H1 (cell line): ENCODE measurements at regions not wholly inside any gene's neighbourhood (a gene's known extent, or its start where the extent isn't known, plus 50 kb on each side); places are given as distances from the start of the nearest gene placed in this dataset.

Experiments
- CTCF ChIA-PET: fragments of 300-600 bp; sonication (Branson Sonifier 250); formaldehyde crosslinking; loops from one replicate; lab custom pipeline; 2021; ENCODE audit not compliant: partially characterized antibody; lab: Charles Lee
- POLR2A ChIA-PET: fragments of 300-600 bp; sonication (Branson Sonifier 250); formaldehyde crosslinking; loops from one replicate; lab custom pipeline; 2021; ENCODE audit warnings: inconsistent platforms; ENCODE audit not compliant: partially characterized antibody; lab: Charles Lee
- DNase-seq, 2 experiments: peaks; one replicate each; pipeline versions ENCODE4 v3.0.0 to v3.0.0-alpha.2; 2010 to 2022; ENCODE audit warnings: low spot score in 2 of 2, low read depth in 1 of 2, mixed read lengths in 1 of 2
- FAIRE-seq: peaks from 2 replicates; lab custom pipeline; 2011; peaks lifted over from hg19 to GRCh38; lab: Jason Lieb, UNC
- H2AFZ ChIP-seq: 2 replicates; pipeline ENCODE4 v1.8.1; 2012; ENCODE audit warnings: low read length, inconsistent platforms
- H2AK5ac ChIP-seq: 2 replicates; pipeline ENCODE4 v1.6.1; 2013; ENCODE audit warnings: low read depth, low read length
- H2BK120ac ChIP-seq: replicated peaks from 2 replicates; pipeline ENCODE3; 2013; ENCODE audit warnings: low read depth, low read length, inconsistent platforms
- H2BK12ac ChIP-seq: 2 replicates; pipeline ENCODE4 v1.6.1; 2013; ENCODE audit warnings: low read depth, low read length
- H2BK15ac ChIP-seq: 2 replicates; pipeline ENCODE4 v1.6.1; 2013; ENCODE audit warnings: low read length
- H2BK20ac ChIP-seq: 2 replicates; pipeline ENCODE4 v1.6.1; 2013; ENCODE audit warnings: low read length
- H2BK5ac ChIP-seq: 2 replicates; pipeline ENCODE4 v1.6.1; 2013; ENCODE audit warnings: low read depth, low read length
- H3K14ac ChIP-seq: 2 replicates; pipeline ENCODE4 v1.6.1; 2013; ENCODE audit warnings: inconsistent platforms; ENCODE audit not compliant: insufficient read length
- H3K18ac ChIP-seq: 2 replicates; pipeline ENCODE4 v1.6.1; 2013; ENCODE audit warnings: low read length; ENCODE audit errors: extremely low read depth
- H3K23ac ChIP-seq: 2 replicates; pipeline ENCODE4 v1.6.1; 2013; ENCODE audit warnings: inconsistent platforms; ENCODE audit not compliant: insufficient read length
- H3K23me2 ChIP-seq: 2 replicates; pipeline ENCODE4 v1.6.1; 2013; ENCODE audit warnings: low read depth, low read length
- H3K27ac ChIP-seq: 2 replicates; pipeline ENCODE4 v1.6.1; 2011; ENCODE audit warnings: low read depth, low read length, inconsistent platforms
- H3K27me3 ChIP-seq, 4 experiments: replicated peaks in 1 of 4; 1 replicate in 1 of 4; 2 replicates in 3 of 4; pipeline versions ENCODE4 v1.6.1 to v1.8.1; 2011 to 2013; ENCODE audit warnings: low read length in 3 of 4, mild to moderate bottlenecking in 3 of 4, inconsistent platforms in 2 of 4, mixed read lengths in 2 of 4, moderate library complexity in 1 of 4; ENCODE audit not compliant: control insufficient read depth in 3 of 4, insufficient read depth in 3 of 4; ENCODE audit errors: extremely low read depth in 1 of 4
- H3K36me3 ChIP-seq, 4 experiments: 2 replicates each; pipeline versions ENCODE4 v1.6.1 to v1.8.1; 2011 to 2013; ENCODE audit warnings: mild to moderate bottlenecking in 4 of 4, low read length in 3 of 4, moderate library complexity in 2 of 4, control low read depth in 1 of 4, inconsistent platforms in 1 of 4; ENCODE audit not compliant: insufficient read depth in 4 of 4, control insufficient read depth in 2 of 4
- H3K4ac ChIP-seq: replicated peaks from 2 replicates; pipeline ENCODE3; 2013; ENCODE audit warnings: low read length, low read depth, mixed read lengths, inconsistent platforms; ENCODE audit not compliant: insufficient read length
- H3K4me1 ChIP-seq, 4 experiments: replicated peaks in 1 of 4; 1 replicate in 1 of 4; 2 replicates in 3 of 4; pipeline versions ENCODE4 v1.6.1 to v1.8.1; 2011 to 2013; ENCODE audit warnings: low read length in 3 of 4, inconsistent platforms in 2 of 4, mixed read lengths in 1 of 4; ENCODE audit not compliant: insufficient read depth in 4 of 4, control insufficient read depth in 3 of 4
- H3K4me2 ChIP-seq, 2 experiments: 2 replicates each; pipeline versions ENCODE4 v1.6.1 to v1.8.1; 2011 to 2013; ENCODE audit warnings: low read depth in 2 of 2, low read length in 2 of 2, control low read depth in 1 of 2, inconsistent platforms in 1 of 2, mild to moderate bottlenecking in 1 of 2; ENCODE audit not compliant: insufficient read depth in 1 of 2
- H3K4me3 ChIP-seq, 4 experiments: fragments of 200-600, 300-600 bp in 1 of 4; sonication (generic), shearing (Covaris generic), sonication (Bioruptor Twin) in 1 of 4; 2 replicates each; pipeline versions ENCODE4 v1.5.1 to v1.8.1; 2011 to 2016; ENCODE audit warnings: low read length in 4 of 4, low read depth in 3 of 4, control low read depth in 2 of 4, inconsistent platforms in 2 of 4, mild to moderate bottlenecking in 2 of 4, mixed read lengths in 1 of 4, moderate library complexity in 1 of 4; ENCODE audit not compliant: insufficient read depth in 2 of 4; ENCODE audit errors: extremely low read depth in 1 of 4
- H3K56ac ChIP-seq: replicated peaks from 2 replicates; pipeline ENCODE3; 2013; ENCODE audit warnings: low read depth, mild to moderate bottlenecking, mixed read lengths, low read length, inconsistent platforms; ENCODE audit not compliant: insufficient read length
- H3K79me1 ChIP-seq: 2 replicates; pipeline ENCODE4 v1.6.1; 2013; ENCODE audit warnings: low read depth, low read length, control low read depth
- H3K79me2 ChIP-seq, 2 experiments: 2 replicates each; pipeline versions ENCODE4 v1.6.1 to v1.8.1; 2012 to 2013; ENCODE audit warnings: low read length in 2 of 2, mild to moderate bottlenecking in 2 of 2, inconsistent platforms in 1 of 2; ENCODE audit not compliant: insufficient read depth in 2 of 2, control insufficient read depth in 1 of 2
- H3K9ac ChIP-seq, 4 experiments: replicated peaks in 1 of 4; 1 replicate in 1 of 4; 2 replicates in 3 of 4; pipeline versions ENCODE4 v1.6.1 to v1.8.1; 2011 to 2013; ENCODE audit warnings: low read depth in 3 of 4, low read length in 3 of 4, control low read depth in 2 of 4, mild to moderate bottlenecking in 2 of 4, moderate library complexity in 2 of 4, inconsistent platforms in 1 of 4; ENCODE audit errors: extremely low read depth in 1 of 4
- H3K9me3 ChIP-seq, 2 experiments: 2 replicates each; pipeline versions ENCODE4 v1.6.1 to v1.8.1; 2012 to 2013; ENCODE audit warnings: mild to moderate bottlenecking in 2 of 2, moderate library complexity in 2 of 2, control low read depth in 1 of 2, inconsistent platforms in 1 of 2, low read depth in 1 of 2, low read length in 1 of 2, mixed read lengths in 1 of 2; ENCODE audit not compliant: insufficient read depth in 2 of 2
- H4K20me1 ChIP-seq, 2 experiments: replicated peaks in 1 of 2; 2 replicates each; pipeline versions ENCODE3 to v1.8.1; 2011 to 2013; ENCODE audit warnings: inconsistent platforms in 2 of 2, low read length in 2 of 2, mild to moderate bottlenecking in 1 of 2; ENCODE audit not compliant: insufficient read depth in 2 of 2, control insufficient read depth in 1 of 2
- H4K5ac ChIP-seq: 2 replicates; pipeline ENCODE4 v1.6.1; 2013; ENCODE audit warnings: low read length, low read depth, mixed read lengths, inconsistent platforms; ENCODE audit not compliant: insufficient read length
- H4K8ac ChIP-seq: 2 replicates; pipeline ENCODE4 v1.8.0; 2013; ENCODE audit warnings: mild to moderate bottlenecking, moderate library complexity, low read length, inconsistent platforms; ENCODE audit not compliant: insufficient read depth; ENCODE audit errors: extremely low read depth
- H4K91ac ChIP-seq: replicated peaks from 2 replicates; pipeline ENCODE3; 2013; ENCODE audit warnings: low read length, mixed read lengths, inconsistent platforms; ENCODE audit not compliant: insufficient read length
- CHD1 ChIP-seq: IDR thresholded peaks from 2 replicates; pipeline ENCODE4 v1.6.1; 2012; ENCODE audit warnings: low read depth, low read length, improper control_type of control experiment
- CTBP2 ChIP-seq: IDR thresholded peaks from 2 replicates; pipeline ENCODE4 v1.7.0; 2011; ENCODE audit warnings: borderline replicate concordance, mild to moderate bottlenecking, moderate library complexity, mixed read lengths, low read length; ENCODE audit not compliant: insufficient read depth, insufficient read length
- EGR1 ChIP-seq: IDR thresholded peaks from 2 replicates; pipeline ENCODE4 v1.6.1; 2011; ENCODE audit warnings: low read depth, low read length, borderline replicate concordance
- GABPA ChIP-seq: IDR thresholded peaks from 2 replicates; pipeline ENCODE4 v1.6.1; 2011; ENCODE audit warnings: mild to moderate bottlenecking, low read length, moderate library complexity, borderline replicate concordance; ENCODE audit not compliant: insufficient read depth
- MAFK ChIP-seq: IDR thresholded peaks from 2 replicates; pipeline ENCODE4 v1.6.1; 2012; ENCODE audit warnings: low read depth, mild to moderate bottlenecking, improper control_type of control experiment, low read length
- NANOG ChIP-seq: IDR thresholded peaks from 2 replicates; pipeline ENCODE4 v1.6.1; 2011; ENCODE audit warnings: low read length, low read depth, mild to moderate bottlenecking, inconsistent platforms; ENCODE audit not compliant: insufficient read depth, poor library complexity, severe bottlenecking
- PHF8 ChIP-seq: fragments of 200-600 bp; sonication (generic); conservative IDR thresholded peaks from 2 replicates; pipeline ENCODE4 v1.7.1; 2012; ENCODE audit warnings: low read depth, mild to moderate bottlenecking, inconsistent platforms, low read length, moderate library complexity
- SIN3A ChIP-seq, 2 experiments: IDR thresholded peaks in 1 of 2; conservative IDR thresholded peaks in 1 of 2; 2 replicates each; pipeline ENCODE4 v1.6.1; 2011 to 2012; ENCODE audit warnings: low read length in 2 of 2, improper control_type of control experiment in 1 of 2, low read depth in 1 of 2, mild to moderate bottlenecking in 1 of 2
- SP1 ChIP-seq: IDR thresholded peaks from 2 replicates; pipeline ENCODE4 v1.6.1; 2011; ENCODE audit warnings: low read depth, low read length
- TCF12 ChIP-seq: IDR thresholded peaks from 2 replicates; pipeline ENCODE4 v1.6.1; 2011; ENCODE audit warnings: low read depth, mild to moderate bottlenecking, low read length
- WGBS, 2 experiments: shearing (Covaris generic) in 1 of 2; methylation state at CpG; one replicate each; pipeline versions ENCODE4 v1.1.6 to v1.1.7; 2013 to 2015; ENCODE audit warnings: low lambda C conversion rate in 2 of 2, mixed read lengths in 2 of 2, inconsistent platforms in 1 of 2, low coverage in 1 of 2, missing lambda C conversion rate in 1 of 2; ENCODE audit not compliant: insufficient replicate concordance in 2 of 2, insufficient coverage in 1 of 2, insufficient read length in 1 of 2; ENCODE audit errors: extremely low coverage in 1 of 2, missing lambda C conversion rate in 1 of 2; 5-methylcytosine and 5-hydroxymethylcytosine counted together
- TF ChIP-seq, protein P1 (sequence below): IDR thresholded peaks from 2 replicates; pipeline ENCODE4 v1.6.1; 2012; ENCODE audit warnings: inconsistent platforms

DNA sequence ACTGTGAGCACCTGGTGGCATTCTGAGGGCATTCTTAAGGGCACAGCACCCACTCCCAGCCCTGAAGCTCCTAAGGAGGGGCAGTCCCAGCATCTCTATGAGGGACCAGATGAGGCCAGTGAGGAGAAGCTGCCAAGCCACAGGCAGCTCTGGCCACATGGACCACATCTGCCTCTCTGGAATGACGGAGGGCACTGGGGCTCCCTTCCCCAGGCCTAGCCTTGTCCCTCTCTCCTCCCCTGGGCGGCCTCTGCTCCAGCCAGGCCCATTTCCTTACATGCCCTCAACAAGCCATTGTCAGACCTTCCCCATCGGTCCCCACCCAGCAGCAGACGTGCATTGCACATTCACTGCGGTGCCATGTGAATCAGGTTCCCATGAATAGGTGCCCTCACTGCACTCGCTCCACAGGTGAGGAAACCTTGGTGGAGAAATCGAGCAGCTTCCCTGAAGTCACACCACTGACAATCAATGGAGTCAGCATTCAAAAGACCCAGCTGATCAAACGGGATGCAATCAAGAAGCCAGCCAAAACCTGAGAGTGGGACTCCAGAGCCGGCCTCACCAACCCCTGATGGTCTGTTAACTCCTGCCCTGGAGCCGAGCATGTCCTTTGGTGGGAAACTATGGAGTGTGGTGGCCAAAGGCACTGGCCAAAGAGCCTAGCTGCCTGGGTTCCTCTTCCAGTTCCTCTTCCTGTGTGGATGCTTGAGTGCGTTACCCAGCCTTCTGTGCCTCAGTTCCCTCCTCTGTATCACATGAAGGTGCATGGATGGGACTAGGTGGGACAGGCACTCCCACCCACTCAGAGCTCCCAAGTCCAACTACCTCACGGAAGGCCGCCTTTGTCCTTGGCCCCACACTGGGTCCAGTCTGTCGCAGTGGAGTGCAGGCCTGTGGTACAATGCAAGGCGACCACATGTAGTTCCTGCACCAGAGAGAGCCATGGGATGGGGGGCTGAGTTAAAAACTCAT, 147.3 kb downstream of the ZFP36L2 start:
- Histone ChIP-seq H3K4me1 (peaks cover 0 to 8% (median 4%) of the 10 kb centered on the region in 4 experiments; a peak in 5 of 7 replicates), H3K23ac (no peak overlapping the region), H2AK5ac (no peak overlapping the region), H3K18ac (no peak overlapping the region), H3K36me3 (no peaks in the 10 kb centered on the region), H3K27ac (no peak overlapping the region), H3K27me3 (no peaks in the 10 kb centered on the region), H3K4me3 (no peak overlapping the region), H2BK12ac (no peak overlapping the region), H3K23me2 (0 out of 2 replicates have a peak, but pooled peaks cover 2% of the 10 kb centered on the region), H2BK5ac (no peak overlapping the region), H3K9me3 (no peaks in the 10 kb centered on the region), H4K20me1 (no peaks in the 10 kb centered on the region), H4K5ac (no peak overlapping the region), H3K79me1 (no peaks in the 10 kb centered on the region), H3K4me2 (no peak overlapping the region), H3K56ac (no peak overlapping the region), H2BK120ac (no peak overlapping the region), H4K8ac (no peak overlapping the region), H3K4ac (no peak overlapping the region), H3K14ac (no peak overlapping the region), H2BK20ac (0 out of 2 replicates have a peak overlapping the region, but pooled peaks have one; percentile 48), H3K79me2 (no peaks in the 10 kb centered on the region), H2BK15ac (peak overlapping the region; percentile 72; the same call in 1 of the 2 replicates), H4K91ac (no peak overlapping the region), H3K9ac (no peak overlapping the region), H2AFZ (no peak overlapping the region)
- FAIRE-seq: no peak
- CTCF ChIA-PET: interaction anchor here (0.7 to 3.8 kb wide), 8 partner anchors 8 to 150 kb away, joined by 3 to 18 read pairs (median 3); no protein-coding TSS in a partner anchor
- POLR2A ChIA-PET: interaction anchor here (0.8 kb wide), 1 partner anchor 22 kb away, joined by 3 read pairs; no protein-coding TSS in a partner anchor
- DNase-seq: no peak
- 92% methylated on average over 15 of the region's 15 CpGs; no CpG with 5 or more reads in 1 of the 2 experiments for WGBS, 2 experiments
- TF ChIP-seq PHF8: no peak
- no peak for TF ChIP-seq NANOG
- TF ChIP-seq SP1: no peak
- no peak for TF ChIP-seq SIN3A (conservative IDR thresholded peaks at IDR 0.05 in 1 of 2, IDR thresholded peaks at IDR 0.05 in 1 of 2; ENCODE audit: low read depth in 1 of 2, low read length in 2 of 2)
- TF ChIP-seq, protein P1, sequence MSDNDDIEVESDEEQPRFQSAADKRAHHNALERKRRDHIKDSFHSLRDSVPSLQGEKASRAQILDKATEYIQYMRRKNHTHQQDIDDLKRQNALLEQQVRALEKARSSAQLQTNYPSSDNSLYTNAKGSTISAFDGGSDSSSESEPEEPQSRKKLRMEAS: no peak
- TF ChIP-seq CTBP2: no peak
- no peak for TF ChIP-seq CHD1
- no peak for TF ChIP-seq EGR1
- TF ChIP-seq TCF12: no peak
- TF ChIP-seq GABPA: no peak
- no peak for TF ChIP-seq MAFK
